ENCODE measurements at regions not wholly inside any gene's neighbourhood (a gene's known extent, or its start where the extent isn't known, plus 50 kb on each side); places are given as distances from the start of the nearest gene placed in this dataset.

DNA sequence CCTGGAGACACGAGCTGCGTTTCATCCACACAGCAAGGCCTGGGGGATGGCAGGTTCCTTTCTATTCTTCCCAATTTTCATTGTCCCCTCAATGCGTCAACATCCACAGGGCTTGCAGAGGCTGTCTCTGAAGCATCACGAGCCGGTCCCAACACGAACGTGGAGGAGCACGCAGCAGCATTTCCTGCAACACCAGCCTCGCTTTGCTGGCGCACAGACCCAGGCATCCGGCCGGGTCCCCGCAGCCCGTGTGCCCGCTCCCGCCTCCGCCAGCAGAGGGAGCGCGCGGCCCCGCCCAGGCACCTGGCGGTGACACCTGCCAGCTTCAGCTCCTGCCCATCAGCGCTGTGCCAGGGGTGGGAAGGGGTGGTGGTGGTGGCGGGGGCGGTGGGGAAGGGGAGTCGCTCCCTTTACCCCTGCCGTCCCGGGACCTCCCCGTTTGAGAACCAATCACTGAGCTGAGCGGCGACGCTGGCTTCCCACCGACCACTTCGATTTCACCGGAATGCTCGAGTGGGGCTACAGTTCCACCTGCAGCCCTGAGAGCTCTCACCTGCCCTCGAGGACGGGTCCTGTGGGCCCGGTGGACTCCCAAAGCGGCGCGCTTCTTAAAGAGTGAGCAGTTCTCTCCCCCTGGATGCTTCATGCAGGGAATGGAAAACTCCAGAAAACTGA lies 464.5 kb downstream of the ICE1 start:
- H3K9me2 ChIP-seq (ENCODE audit: low read depth, low read length) = no peaks in the 10 kb centered on the region
- H3K9me3 ChIP-seq (ENCODE audit: low read length) = no peaks in the 10 kb centered on the region
- no peaks in the 10 kb centered on the region for H3K27me3 ChIP-seq (ENCODE audit: insufficient read depth, low read length)
- no peak overlapping the region for H2AFZ ChIP-seq (ENCODE audit: low read length)
- H3F3A ChIP-seq (ENCODE audit: insufficient read depth, low read length) = no peaks in the 10 kb centered on the region
- H3K36me3 ChIP-seq (ENCODE audit: insufficient read depth, low read length) = no peaks in the 10 kb centered on the region
- H3K4me3 ChIP-seq (ENCODE audit: low read depth, low read length, poor library complexity, severe bottlenecking) = no peak overlapping the region
- H3K79me2 ChIP-seq (ENCODE audit: insufficient read depth, low read length) = no peaks in the 10 kb centered on the region
- H3K4me1 ChIP-seq (ENCODE audit: insufficient read depth, low read length, severe bottlenecking) = no peaks in the 10 kb centered on the region
- H3K27ac ChIP-seq (ENCODE audit: low read depth, low read length, poor library complexity, severe bottlenecking) = no peak overlapping the region
- H3K4me2 ChIP-seq (ENCODE audit: low read length) = no peak overlapping the region
- no peak for TF ChIP-seq EZH2 (IDR thresholded peaks at IDR 0.05; ENCODE audit: borderline replicate concordance, low read length)
- TF ChIP-seq, protein P1, sequence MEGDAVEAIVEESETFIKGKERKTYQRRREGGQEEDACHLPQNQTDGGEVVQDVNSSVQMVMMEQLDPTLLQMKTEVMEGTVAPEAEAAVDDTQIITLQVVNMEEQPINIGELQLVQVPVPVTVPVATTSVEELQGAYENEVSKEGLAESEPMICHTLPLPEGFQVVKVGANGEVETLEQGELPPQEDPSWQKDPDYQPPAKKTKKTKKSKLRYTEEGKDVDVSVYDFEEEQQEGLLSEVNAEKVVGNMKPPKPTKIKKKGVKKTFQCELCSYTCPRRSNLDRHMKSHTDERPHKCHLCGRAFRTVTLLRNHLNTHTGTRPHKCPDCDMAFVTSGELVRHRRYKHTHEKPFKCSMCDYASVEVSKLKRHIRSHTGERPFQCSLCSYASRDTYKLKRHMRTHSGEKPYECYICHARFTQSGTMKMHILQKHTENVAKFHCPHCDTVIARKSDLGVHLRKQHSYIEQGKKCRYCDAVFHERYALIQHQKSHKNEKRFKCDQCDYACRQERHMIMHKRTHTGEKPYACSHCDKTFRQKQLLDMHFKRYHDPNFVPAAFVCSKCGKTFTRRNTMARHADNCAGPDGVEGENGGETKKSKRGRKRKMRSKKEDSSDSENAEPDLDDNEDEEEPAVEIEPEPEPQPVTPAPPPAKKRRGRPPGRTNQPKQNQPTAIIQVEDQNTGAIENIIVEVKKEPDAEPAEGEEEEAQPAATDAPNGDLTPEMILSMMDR (IDR thresholded peaks at IDR 0.05; ENCODE audit: low read length) = peak; percentile 72
- no peaks in the 10 kb centered on the region for H4K20me1 ChIP-seq (ENCODE audit: insufficient read depth, low read length)
- H3K9ac ChIP-seq (ENCODE audit: low read length) = no peak overlapping the region

DNA sequence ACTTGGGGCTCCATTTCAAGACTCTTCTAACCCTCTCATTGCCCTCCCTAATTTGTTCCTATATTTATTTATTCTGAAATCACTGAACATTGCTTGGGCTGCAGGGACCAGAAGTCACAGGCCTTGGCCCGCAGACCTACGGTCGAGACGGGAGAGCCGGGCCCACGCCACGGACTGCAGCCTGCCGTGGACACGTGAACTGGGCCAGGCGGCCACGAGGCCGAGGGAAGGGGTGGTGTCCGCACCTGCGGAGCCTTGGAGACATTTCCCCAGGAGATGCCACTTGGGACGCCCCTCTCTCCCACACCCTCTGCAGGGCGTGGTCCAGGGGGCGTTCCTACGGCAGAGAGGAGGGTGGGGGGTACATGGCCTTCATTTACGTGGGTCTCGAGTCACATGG lies 463.9 kb downstream of the ICE1 start:
- H3K4me1 ChIP-seq (ENCODE audit: insufficient read depth, low read length, severe bottlenecking) = no peaks in the 10 kb centered on the region

DNA sequence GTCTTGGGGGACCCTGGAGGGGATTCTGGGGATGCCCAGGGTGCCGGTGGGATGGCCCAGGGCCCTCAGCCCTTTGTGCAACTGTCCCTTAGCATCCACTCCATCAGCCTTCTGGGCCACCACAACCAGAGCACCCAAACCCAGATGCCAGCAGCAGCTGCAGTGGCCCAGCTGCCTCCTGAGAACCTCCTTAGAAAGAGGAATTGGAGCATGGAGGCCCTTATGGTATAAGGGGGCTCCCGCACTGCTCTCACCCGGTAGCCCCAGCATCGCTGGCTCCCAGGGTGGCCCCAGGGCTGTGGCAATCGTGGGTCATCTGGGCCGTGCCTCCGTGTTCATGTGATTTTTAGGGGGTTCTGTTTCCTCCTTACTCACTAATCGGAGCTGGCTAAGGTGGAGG lies 463.3 kb downstream of the ICE1 start:
- H3K4me3 ChIP-seq (ENCODE audit: low read depth, low read length, poor library complexity, severe bottlenecking) = no peak overlapping the region
- H2AFZ ChIP-seq (ENCODE audit: low read length) = no peak overlapping the region
- no peaks in the 10 kb centered on the region for H3K9me2 ChIP-seq (ENCODE audit: low read depth, low read length)
- TF ChIP-seq, protein P1 (IDR thresholded peaks at IDR 0.05; ENCODE audit: low read length) = no peak
- TF ChIP-seq EZH2 (IDR thresholded peaks at IDR 0.05; ENCODE audit: borderline replicate concordance, low read length) = no peak
- H4K20me1 ChIP-seq (ENCODE audit: insufficient read depth, low read length) = no peaks in the 10 kb centered on the region
- no peaks in the 10 kb centered on the region for H3K4me1 ChIP-seq (ENCODE audit: insufficient read depth, low read length, severe bottlenecking)
- no peaks in the 10 kb centered on the region for H3K79me2 ChIP-seq (ENCODE audit: insufficient read depth, low read length)
- no peaks in the 10 kb centered on the region for H3F3A ChIP-seq (ENCODE audit: insufficient read depth, low read length)
- H3K27ac ChIP-seq (ENCODE audit: low read depth, low read length, poor library complexity, severe bottlenecking) = no peak overlapping the region
- H3K9ac ChIP-seq (ENCODE audit: low read length) = no peak overlapping the region
- H3K27me3 ChIP-seq (ENCODE audit: insufficient read depth, low read length) = no peaks in the 10 kb centered on the region
- no peak overlapping the region for H3K4me2 ChIP-seq (ENCODE audit: low read length)
- no peaks in the 10 kb centered on the region for H3K9me3 ChIP-seq (ENCODE audit: low read length)
- H3K36me3 ChIP-seq (ENCODE audit: insufficient read depth, low read length) = no peaks in the 10 kb centered on the region

More for the DNA sequence above, 463.9 kb downstream of the ICE1 start:
- Histone ChIP-seq H3K4me2 (ENCODE audit: low read length) (no peak overlapping the region), H4K20me1 (ENCODE audit: insufficient read depth, low read length) (no peaks in the 10 kb centered on the region), H3K9ac (ENCODE audit: low read length) (no peak overlapping the region), H3K27ac (ENCODE audit: low read depth, low read length, poor library complexity, severe bottlenecking) (no peak overlapping the region), H3K36me3 (ENCODE audit: insufficient read depth, low read length) (no peaks in the 10 kb centered on the region), H3K9me3 (ENCODE audit: low read length) (no peaks in the 10 kb centered on the region), H3K27me3 (ENCODE audit: insufficient read depth, low read length) (no peaks in the 10 kb centered on the region), H2AFZ (ENCODE audit: low read length) (no peak overlapping the region), H3K4me3 (ENCODE audit: low read depth, low read length, poor library complexity, severe bottlenecking) (no peak overlapping the region), H3F3A (ENCODE audit: insufficient read depth, low read length) (no peaks in the 10 kb centered on the region), H3K79me2 (ENCODE audit: insufficient read depth, low read length) (no peaks in the 10 kb centered on the region), H3K9me2 (ENCODE audit: low read depth, low read length) (no peaks in the 10 kb centered on the region)
- TF ChIP-seq, protein P1 (IDR thresholded peaks at IDR 0.05; ENCODE audit: low read length) = no peak
- no peak for TF ChIP-seq EZH2 (IDR thresholded peaks at IDR 0.05; ENCODE audit: borderline replicate concordance, low read length)
